Tibial nerve (tissue), 4 donors: ENCODE measurements at regions not wholly inside any gene's neighbourhood (a gene's known extent, or its start where the extent isn't known, plus 50 kb on each side); places are given as distances from the start of the nearest gene placed in this dataset.
A peak's percentile ranks its signal among the peaks of the same experiment; 100 is the strongest.

Experiments used
- EP300 ChIP-seq, 2 donors: sonication (generic); formaldehyde crosslinking; IDR thresholded peaks; one replicate each; pipeline ENCODE4 v1.6.1; 2017; ENCODE audit warnings: antibody characterized with exemption in 2 of 2, mild to moderate bottlenecking in 1 of 2
- POLR2A ChIP-seq, 2 donors: fragments of 450-650 bp; IDR thresholded peaks; one replicate each; pipeline ENCODE4 v1.6.1; 2017; ENCODE audit warnings: antibody characterized with exemption in 2 of 2, mild to moderate bottlenecking in 2 of 2, moderate library complexity in 2 of 2
- TF ChIP-seq, protein P1 (sequence below), 5 experiments: fragments of 200-600 bp in 3 of 5; fragments of 450-650 bp in 2 of 5; sonication (generic) in 3 of 5; IDR thresholded peaks; one replicate each; pipeline ENCODE4 v1.5.1; 2016 to 2019; ENCODE audit warnings: antibody characterized with exemption in 5 of 5, mild to moderate bottlenecking in 3 of 5, moderate library complexity in 2 of 5

DNA sequence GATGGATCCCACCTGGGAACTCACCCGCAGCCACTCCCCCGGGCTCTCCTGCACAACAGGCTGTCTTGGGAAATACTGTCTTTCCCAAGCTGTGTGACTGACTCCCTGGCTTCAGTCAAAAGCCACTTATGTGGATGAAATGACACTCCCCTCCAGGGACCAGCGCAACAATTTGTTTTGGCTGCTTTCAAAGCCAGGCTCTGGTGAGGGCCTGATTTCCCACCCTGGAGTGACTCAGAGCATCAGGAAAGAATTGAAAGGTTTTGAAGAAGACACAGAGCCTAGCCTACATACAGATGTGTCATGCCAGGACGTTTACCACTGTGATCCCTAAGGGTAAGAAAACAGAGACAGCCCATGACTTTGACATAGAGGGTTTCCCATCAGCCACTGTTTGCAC, 550.5 kb downstream of the MIAT start:
- TF ChIP-seq EP300 (IDR thresholded peaks at IDR 0.05) (peak in 1 of 2 donors; percentile 26), POLR2A (IDR thresholded peaks at IDR 0.05) (no peak)
- TF ChIP-seq, protein P1, sequence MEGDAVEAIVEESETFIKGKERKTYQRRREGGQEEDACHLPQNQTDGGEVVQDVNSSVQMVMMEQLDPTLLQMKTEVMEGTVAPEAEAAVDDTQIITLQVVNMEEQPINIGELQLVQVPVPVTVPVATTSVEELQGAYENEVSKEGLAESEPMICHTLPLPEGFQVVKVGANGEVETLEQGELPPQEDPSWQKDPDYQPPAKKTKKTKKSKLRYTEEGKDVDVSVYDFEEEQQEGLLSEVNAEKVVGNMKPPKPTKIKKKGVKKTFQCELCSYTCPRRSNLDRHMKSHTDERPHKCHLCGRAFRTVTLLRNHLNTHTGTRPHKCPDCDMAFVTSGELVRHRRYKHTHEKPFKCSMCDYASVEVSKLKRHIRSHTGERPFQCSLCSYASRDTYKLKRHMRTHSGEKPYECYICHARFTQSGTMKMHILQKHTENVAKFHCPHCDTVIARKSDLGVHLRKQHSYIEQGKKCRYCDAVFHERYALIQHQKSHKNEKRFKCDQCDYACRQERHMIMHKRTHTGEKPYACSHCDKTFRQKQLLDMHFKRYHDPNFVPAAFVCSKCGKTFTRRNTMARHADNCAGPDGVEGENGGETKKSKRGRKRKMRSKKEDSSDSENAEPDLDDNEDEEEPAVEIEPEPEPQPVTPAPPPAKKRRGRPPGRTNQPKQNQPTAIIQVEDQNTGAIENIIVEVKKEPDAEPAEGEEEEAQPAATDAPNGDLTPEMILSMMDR (IDR thresholded peaks at IDR 0.05), result no peak
